ENCODE measurements at regions not wholly inside any gene's neighbourhood (a gene's known extent, or its start where the extent isn't known, plus 50 kb on each side); places are given as distances from the start of the nearest gene placed in this dataset.
A peak's percentile ranks its signal among the peaks of the same experiment; 100 is the strongest.

DNA sequence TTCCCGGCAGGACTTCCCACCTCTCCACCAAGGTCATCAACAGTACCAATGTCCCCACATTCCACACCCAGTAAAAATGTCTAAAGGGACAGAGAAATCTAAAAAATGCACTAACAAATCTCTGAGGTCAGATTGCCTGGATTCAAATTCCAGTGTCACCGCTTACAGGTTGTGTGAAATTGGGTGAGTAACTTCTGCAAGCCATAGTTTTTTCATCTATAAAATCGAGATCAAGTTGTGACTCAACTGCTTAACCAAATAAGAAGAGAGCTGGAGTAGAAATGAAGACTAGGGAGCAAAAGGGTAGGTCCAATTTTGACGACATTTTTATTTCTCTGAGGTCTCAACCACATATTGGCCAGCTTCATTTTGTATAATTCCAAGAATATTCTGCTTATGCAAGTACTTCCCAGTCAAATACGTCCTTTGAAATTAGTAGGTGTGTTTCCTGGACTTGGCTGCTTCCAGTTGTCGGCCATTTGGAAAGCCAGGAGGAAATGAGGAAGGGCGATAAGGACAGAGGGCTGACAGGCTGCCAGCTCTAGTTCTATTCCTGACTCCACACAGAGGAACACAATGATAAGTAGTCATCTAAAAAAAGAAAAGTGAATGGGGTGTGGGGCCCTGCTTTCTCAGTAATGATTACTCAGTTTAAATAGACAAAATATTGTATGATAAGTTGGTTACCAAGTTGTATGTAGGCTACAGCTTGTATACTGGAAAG is 57.7 kb upstream of the ZC3H11B start:
- TF ChIP-seq, protein P1, sequence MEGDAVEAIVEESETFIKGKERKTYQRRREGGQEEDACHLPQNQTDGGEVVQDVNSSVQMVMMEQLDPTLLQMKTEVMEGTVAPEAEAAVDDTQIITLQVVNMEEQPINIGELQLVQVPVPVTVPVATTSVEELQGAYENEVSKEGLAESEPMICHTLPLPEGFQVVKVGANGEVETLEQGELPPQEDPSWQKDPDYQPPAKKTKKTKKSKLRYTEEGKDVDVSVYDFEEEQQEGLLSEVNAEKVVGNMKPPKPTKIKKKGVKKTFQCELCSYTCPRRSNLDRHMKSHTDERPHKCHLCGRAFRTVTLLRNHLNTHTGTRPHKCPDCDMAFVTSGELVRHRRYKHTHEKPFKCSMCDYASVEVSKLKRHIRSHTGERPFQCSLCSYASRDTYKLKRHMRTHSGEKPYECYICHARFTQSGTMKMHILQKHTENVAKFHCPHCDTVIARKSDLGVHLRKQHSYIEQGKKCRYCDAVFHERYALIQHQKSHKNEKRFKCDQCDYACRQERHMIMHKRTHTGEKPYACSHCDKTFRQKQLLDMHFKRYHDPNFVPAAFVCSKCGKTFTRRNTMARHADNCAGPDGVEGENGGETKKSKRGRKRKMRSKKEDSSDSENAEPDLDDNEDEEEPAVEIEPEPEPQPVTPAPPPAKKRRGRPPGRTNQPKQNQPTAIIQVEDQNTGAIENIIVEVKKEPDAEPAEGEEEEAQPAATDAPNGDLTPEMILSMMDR (IDR thresholded peaks at IDR 0.05; ENCODE audit: low read depth, low read length, missing control alignments): no peak
- in situ Hi-C loops (cut with HindIII; ENCODE audit: low pct_ligation_motif_present, low sequenced_read_pairs): no loop called here
- no peaks in the 10 kb centered on the region for H3K36me3 ChIP-seq (replicated peaks)

DNA sequence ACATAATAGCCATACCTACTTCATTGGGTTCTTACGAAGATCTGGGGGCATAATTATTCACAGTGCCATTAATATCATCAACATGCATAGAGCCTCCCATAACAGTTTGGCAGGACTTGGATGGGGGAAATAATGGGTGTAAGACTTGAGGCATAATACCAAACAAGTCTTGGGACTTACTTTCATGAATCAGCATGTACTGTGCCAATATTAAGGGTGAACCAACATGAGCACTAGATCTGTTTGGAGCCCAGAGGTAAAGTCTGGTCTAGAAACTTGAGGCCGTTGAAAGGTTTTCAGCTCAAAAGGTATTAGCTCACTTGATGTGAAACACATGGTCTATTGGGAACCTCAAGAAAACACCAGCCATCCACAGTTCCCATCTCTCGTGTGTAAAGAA is 56.7 kb upstream of the ZC3H11B start:
- TF ChIP-seq, protein P1 (IDR thresholded peaks at IDR 0.05; ENCODE audit: low read depth, low read length, missing control alignments): no peak
- H3K27me3 ChIP-seq (replicated peaks): no peaks in the 10 kb centered on the region
- H3K4me3 ChIP-seq (ENCODE audit: low read depth, low read length): no peak overlapping the region
- H3K36me3 ChIP-seq (replicated peaks): no peaks in the 10 kb centered on the region
- in situ Hi-C loops (cut with HindIII; ENCODE audit: low pct_ligation_motif_present, low sequenced_read_pairs): no loop called here
- no peak overlapping the region for H3K27ac ChIP-seq
- no peak for DNase-seq

More for the DNA sequence above, 57.7 kb upstream of the ZC3H11B start:
- Histone ChIP-seq H3K27ac (no peak overlapping the region), H3K4me3 (ENCODE audit: low read depth, low read length) (no peak overlapping the region), H3K27me3 (replicated peaks) (no peaks in the 10 kb centered on the region)
- no peak for DNase-seq

DNA sequence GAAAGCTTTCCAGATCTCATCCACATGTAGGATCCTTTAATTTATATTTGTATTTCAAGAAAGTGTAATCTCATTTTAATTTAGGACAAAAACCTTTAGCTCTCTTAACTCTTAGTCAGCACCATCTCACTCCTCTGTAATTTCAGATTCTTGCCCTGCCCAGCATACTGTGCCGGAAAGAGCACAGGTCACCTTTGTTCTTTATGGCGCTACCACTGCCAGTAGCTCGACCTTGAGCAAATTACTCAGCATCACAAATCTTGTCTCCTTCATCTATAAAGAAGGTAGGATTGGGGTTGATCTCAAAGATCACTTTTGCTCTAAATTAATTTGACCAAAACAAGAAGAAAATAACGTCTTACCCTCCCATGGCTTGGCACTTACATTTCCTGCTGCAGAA is 56.1 kb upstream of the ZC3H11B start:
- TF ChIP-seq, protein P1 (IDR thresholded peaks at IDR 0.05; ENCODE audit: low read depth, low read length, missing control alignments): no peak
- Histone ChIP-seq H3K27me3 (replicated peaks) (no peaks in the 10 kb centered on the region), H3K4me3 (ENCODE audit: low read depth, low read length) (no peak overlapping the region), H3K27ac (no peak overlapping the region), H3K36me3 (replicated peaks) (no peaks in the 10 kb centered on the region)
- in situ Hi-C loops (cut with HindIII; ENCODE audit: low pct_ligation_motif_present, low sequenced_read_pairs): no loop called here
- DNase-seq: no peak

DNA sequence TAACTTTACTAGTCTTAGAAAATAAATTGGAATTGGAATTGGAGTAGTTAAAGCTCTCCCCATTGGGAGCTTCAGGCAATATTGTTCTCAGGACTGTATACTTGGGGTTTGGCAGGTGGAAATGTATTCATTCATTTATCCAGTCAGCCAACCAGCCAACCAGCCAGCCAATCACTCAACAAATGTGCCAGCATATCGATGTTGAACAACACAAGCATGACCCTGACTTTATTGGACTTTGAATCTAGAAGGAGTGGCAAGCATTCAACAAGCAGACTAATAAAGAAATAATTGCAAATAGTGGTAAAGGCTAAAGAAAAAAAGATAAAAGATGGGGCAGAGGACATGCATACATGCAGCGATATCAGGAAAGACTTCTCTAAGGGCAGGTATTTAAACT is 55.5 kb upstream of the ZC3H11B start:
- H3K27me3 ChIP-seq (replicated peaks): no peaks in the 10 kb centered on the region
- DNase-seq: no peak
- in situ Hi-C loops (cut with HindIII; ENCODE audit: low pct_ligation_motif_present, low sequenced_read_pairs): no loop called here
- TF ChIP-seq, protein P1 (IDR thresholded peaks at IDR 0.05; ENCODE audit: low read depth, low read length, missing control alignments): no peak
- H3K36me3 ChIP-seq (replicated peaks): no peaks in the 10 kb centered on the region
- no peak overlapping the region for H3K27ac ChIP-seq
- no peak overlapping the region for H3K4me3 ChIP-seq (ENCODE audit: low read depth, low read length)

DNA sequence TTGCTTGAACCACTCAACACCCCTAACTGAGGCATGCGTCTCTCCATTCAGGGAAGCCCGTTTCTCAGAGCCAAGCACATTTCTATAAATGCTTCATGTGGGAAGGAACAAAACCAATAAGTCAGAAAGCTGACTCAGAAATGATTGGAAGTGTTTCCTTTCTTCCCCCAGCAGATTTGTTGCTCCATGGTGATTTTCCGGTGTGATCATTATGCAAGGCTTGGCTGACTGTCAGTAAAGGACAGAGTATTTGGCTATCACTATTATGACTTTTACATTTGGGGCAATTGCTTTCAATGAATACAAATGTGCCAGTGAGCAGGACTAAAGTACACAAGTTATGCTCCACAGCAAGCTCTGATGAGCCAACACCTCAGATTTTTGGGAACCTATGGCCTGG is 53.3 kb upstream of the ZC3H11B start:
- no peaks in the 10 kb centered on the region for H3K36me3 ChIP-seq (replicated peaks)
- no peak overlapping the region for H3K27ac ChIP-seq
- H3K27me3 ChIP-seq (replicated peaks): no peaks in the 10 kb centered on the region
- TF ChIP-seq, protein P1 (IDR thresholded peaks at IDR 0.05; ENCODE audit: low read depth, low read length, missing control alignments): no peak
- DNase-seq: peak; percentile 20
- no peak overlapping the region for H3K4me3 ChIP-seq (ENCODE audit: low read depth, low read length)
- in situ Hi-C loops (cut with HindIII; ENCODE audit: low pct_ligation_motif_present, low sequenced_read_pairs): no loop called here

DNA sequence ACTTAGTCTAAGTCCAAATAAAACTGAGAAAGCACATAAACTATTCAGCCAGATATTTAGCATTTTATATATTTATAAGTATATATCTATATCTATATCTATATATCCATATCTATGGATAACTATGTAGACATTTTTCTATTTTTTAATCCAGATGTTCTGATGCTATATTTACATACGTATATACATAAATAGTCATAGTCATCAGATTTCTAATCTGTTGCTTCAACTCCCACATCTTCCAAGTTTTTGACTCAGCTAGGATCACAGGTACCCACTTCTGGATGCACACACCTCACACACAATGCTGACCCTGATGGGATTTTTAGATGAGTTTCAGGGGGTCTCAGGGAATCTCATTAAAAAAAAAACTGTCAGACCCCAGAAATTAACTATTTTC is 52.2 kb upstream of the ZC3H11B start:
- Histone ChIP-seq H3K36me3 (replicated peaks) (no peaks in the 10 kb centered on the region), H3K27me3 (replicated peaks) (no peaks in the 10 kb centered on the region), H3K4me3 (ENCODE audit: low read depth, low read length) (no peak overlapping the region), H3K27ac (no peak overlapping the region)
- no peak for DNase-seq
- TF ChIP-seq, protein P1 (IDR thresholded peaks at IDR 0.05; ENCODE audit: low read depth, low read length, missing control alignments): no peak
- in situ Hi-C loops (cut with HindIII; ENCODE audit: low pct_ligation_motif_present, low sequenced_read_pairs): no loop called here

Measured in brain microvascular endothelial cell (primary cell).